ENCODE measurements at regions not wholly inside any gene's neighbourhood (a gene's known extent, or its start where the extent isn't known, plus 50 kb on each side); places are given as distances from the start of the nearest gene placed in this dataset.

DNA sequence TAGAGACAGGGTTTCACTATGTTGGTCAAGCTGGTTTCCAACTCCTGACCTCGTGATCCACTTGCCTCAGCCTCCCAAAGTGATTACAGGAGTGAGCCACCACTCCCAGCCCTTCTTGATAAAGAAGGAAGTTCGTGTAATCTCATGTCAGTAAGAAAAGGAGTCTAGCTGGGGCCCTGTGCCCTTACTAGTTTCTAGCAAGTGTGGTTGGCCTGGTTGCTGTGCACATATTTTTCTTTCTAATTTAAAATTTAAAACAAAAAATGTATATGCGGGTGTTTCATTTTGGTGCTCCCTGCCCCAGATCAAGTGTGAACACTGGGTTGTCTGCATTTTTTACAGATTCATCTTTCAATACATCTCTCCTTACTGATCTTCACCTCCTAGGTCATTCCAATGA is 770.8 kb upstream of the TENM4 start:
- Histone ChIP-seq H3K4me3 (no peak overlapping the region), H3K9me3 (no peaks in the 10 kb centered on the region), H3K27ac (no peak overlapping the region), H3K4me1 (no peaks in the 10 kb centered on the region), H3K36me3 (no peaks in the 10 kb centered on the region), H3K27me3 (no peaks in the 10 kb centered on the region)
- WGBS, 2 donors: 51 to 53% methylated on average over 3 of the region's 3 CpGs
- no peak for DNase-seq
- TF ChIP-seq POLR2AphosphoS5 (IDR thresholded peaks at IDR 0.05): no peak
- no peak for TF ChIP-seq POLR2A (IDR thresholded peaks at IDR 0.05)
- TF ChIP-seq, protein P1, sequence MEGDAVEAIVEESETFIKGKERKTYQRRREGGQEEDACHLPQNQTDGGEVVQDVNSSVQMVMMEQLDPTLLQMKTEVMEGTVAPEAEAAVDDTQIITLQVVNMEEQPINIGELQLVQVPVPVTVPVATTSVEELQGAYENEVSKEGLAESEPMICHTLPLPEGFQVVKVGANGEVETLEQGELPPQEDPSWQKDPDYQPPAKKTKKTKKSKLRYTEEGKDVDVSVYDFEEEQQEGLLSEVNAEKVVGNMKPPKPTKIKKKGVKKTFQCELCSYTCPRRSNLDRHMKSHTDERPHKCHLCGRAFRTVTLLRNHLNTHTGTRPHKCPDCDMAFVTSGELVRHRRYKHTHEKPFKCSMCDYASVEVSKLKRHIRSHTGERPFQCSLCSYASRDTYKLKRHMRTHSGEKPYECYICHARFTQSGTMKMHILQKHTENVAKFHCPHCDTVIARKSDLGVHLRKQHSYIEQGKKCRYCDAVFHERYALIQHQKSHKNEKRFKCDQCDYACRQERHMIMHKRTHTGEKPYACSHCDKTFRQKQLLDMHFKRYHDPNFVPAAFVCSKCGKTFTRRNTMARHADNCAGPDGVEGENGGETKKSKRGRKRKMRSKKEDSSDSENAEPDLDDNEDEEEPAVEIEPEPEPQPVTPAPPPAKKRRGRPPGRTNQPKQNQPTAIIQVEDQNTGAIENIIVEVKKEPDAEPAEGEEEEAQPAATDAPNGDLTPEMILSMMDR (IDR thresholded peaks at IDR 0.05): no peak
- TF ChIP-seq EP300 (IDR thresholded peaks at IDR 0.05): no peak
- intact Hi-C loops (cut with DNase I): no loop called here

DNA sequence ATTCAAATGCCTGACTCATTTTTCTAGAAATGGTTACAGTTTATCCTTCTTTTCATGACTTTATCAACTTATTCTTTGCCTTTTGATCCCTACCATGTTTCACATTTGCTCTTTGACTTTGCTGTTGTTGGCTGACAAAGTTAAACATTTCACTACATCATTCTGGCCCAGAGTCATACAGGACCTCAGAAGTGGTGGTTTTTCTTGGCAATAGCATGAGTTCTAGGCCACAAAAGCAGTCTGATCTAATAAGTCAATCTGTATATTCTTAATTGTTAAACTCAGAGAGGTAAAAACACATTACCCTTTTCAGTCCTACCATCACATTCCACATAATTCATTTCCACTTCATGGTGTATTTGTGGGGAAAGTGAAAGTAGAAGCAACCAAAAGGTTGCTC is 763.2 kb upstream of the TENM4 start:
- Histone ChIP-seq H3K36me3 (no peaks in the 10 kb centered on the region), H3K4me1 (no peaks in the 10 kb centered on the region), H3K4me3 (no peak overlapping the region), H3K27ac (no peak overlapping the region), H3K27me3 (no peaks in the 10 kb centered on the region), H3K9me3 (no peaks in the 10 kb centered on the region)
- intact Hi-C loops (cut with DNase I): no loop called here
- TF ChIP-seq EP300 (IDR thresholded peaks at IDR 0.05): no peak
- no peak for TF ChIP-seq POLR2A (IDR thresholded peaks at IDR 0.05)
- TF ChIP-seq, protein P1 (IDR thresholded peaks at IDR 0.05): no peak
- no peak for TF ChIP-seq POLR2AphosphoS5 (IDR thresholded peaks at IDR 0.05)
- DNase-seq: no peak

DNA sequence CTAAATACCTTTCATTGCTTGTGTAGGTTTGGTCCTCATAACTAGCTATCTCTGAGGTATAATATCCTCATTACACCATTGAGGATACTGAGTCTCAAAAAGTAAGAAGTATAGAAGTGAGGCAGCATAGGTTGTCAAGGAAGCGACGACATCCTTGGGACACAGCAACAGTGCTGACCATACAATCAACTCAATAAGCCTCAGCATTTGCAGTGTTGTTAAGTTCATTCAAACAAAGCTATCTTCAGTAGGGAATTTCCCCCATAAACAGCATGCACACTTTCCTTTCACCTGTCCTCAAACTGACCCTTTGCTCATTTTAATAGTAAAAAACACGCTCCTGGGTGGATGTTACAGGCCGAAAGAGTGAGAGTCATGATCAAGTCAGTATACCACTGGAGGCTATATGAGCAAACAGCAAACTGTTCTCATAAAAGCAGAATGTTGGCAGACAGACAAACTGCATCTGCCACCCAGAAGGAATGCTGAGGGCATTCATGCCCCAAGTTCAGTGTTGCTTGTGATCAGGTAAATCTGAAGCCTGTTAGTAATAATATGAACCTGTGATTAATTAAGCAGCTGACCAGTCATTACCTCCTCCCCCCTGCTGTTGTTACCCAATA is 756.2 kb upstream of the TENM4 start:
- Histone ChIP-seq H3K4me1 (no peaks in the 10 kb centered on the region), H3K27me3 (no peaks in the 10 kb centered on the region), H3K36me3 (no peaks in the 10 kb centered on the region), H3K27ac (no peak overlapping the region), H3K4me3 (no peak overlapping the region), H3K9me3 (no peaks in the 10 kb centered on the region)
- intact Hi-C loops (cut with DNase I): no loop called here
- DNase-seq: no peak
- 48 to 66% methylated on average over 4 of the region's 4 CpGs for WGBS, 2 donors
- TF ChIP-seq EP300 (IDR thresholded peaks at IDR 0.05) (no peak), POLR2AphosphoS5 (IDR thresholded peaks at IDR 0.05) (no peak), POLR2A (IDR thresholded peaks at IDR 0.05) (no peak)
- TF ChIP-seq, protein P1 (IDR thresholded peaks at IDR 0.05): no peak

DNA sequence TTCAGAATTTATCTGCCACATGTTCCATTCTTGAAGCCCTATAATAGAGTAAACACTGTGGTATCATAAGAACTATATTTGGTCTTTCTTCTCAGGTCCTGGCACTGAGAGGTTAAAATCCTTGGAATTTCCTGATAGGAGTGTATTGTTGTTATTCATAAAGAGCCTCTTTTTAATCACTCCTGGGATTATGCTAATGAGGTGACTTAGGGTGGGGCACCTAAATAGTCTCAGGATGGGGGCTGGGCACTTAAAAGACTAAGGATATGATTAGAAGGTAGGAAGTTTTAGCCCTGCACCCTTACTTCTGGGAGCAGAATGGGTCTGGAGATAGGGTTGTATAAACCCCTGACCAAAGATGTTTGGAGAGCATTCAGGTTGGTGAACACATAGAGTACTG is 755.2 kb upstream of the TENM4 start:
- intact Hi-C loops (cut with DNase I): no loop called here

More for the DNA sequence above, 755.2 kb upstream of the TENM4 start:
- no peaks in the 10 kb centered on the region for H3K4me1 ChIP-seq
- H3K9me3 ChIP-seq: no peaks in the 10 kb centered on the region
- TF ChIP-seq EP300 (IDR thresholded peaks at IDR 0.05) (no peak), POLR2A (IDR thresholded peaks at IDR 0.05) (no peak), POLR2AphosphoS5 (IDR thresholded peaks at IDR 0.05) (no peak)
- TF ChIP-seq, protein P1 (IDR thresholded peaks at IDR 0.05): no peak
- DNase-seq: no peak
- no peaks in the 10 kb centered on the region for H3K36me3 ChIP-seq
- H3K27ac ChIP-seq: no peak overlapping the region
- H3K4me3 ChIP-seq: no peak overlapping the region
- H3K27me3 ChIP-seq: no peaks in the 10 kb centered on the region

Measured in sigmoid colon (tissue), 6 donors.